Adrenal gland (tissue), 9 donors: ENCODE measurements at regions not wholly inside any gene's neighbourhood (a gene's known extent, or its start where the extent isn't known, plus 50 kb on each side); places are given as distances from the start of the nearest gene placed in this dataset.
A peak's percentile ranks its signal among the peaks of the same experiment; 100 is the strongest.

Experiments used
- DNase-seq, 7 donors: peaks; one replicate each; pipeline ENCODE4 v3.0.0-alpha.2; 2019 to 2020
- H3K27ac ChIP-seq, 5 donors: fragments of 200-600 bp; sonication (generic) in 4 of 5; 1 replicate in 3 of 5; 2 replicates in 2 of 5; pipeline versions ENCODE4 v1.5.1 to v1.8.0; 2016 to 2020; ENCODE audit warnings: mild to moderate bottlenecking in 1 of 5
- H3K27me3 ChIP-seq: fragments of 200-600 bp; 2 replicates; pipeline ENCODE4 v1.8.0; 2021
- H3K36me3 ChIP-seq, 2 donors: fragments of 200-600 bp; replicated peaks in 1 of 2; 1 replicate in 1 of 2; 2 replicates in 1 of 2; pipeline versions ENCODE4 v1.5.1 to v1.8.0; 2018 to 2022
- H3K4me1 ChIP-seq, 2 donors: fragments of 200-600 bp; replicated peaks in 1 of 2; 1 replicate in 1 of 2; 2 replicates in 1 of 2; pipeline versions ENCODE4 v1.5.1 to v1.8.0; 2018 to 2021
- H3K4me3 ChIP-seq, 4 donors: fragments of 200-600 bp; sonication (generic) in 3 of 4; one replicate each; pipeline ENCODE4 v1.5.1; 2016 to 2018
- H3K9me3 ChIP-seq, 3 donors: fragments of 200-600 bp; sonication (generic) in 1 of 3; replicated peaks in 1 of 3; 1 replicate in 2 of 3; 2 replicates in 1 of 3; pipeline versions ENCODE4 v1.5.1 to v1.8.0; 2016 to 2021
- POLR2A ChIP-seq, 2 donors: fragments of 450-650 bp; IDR thresholded peaks; one replicate each; pipeline ENCODE4 v1.6.1; 2017; ENCODE audit warnings: antibody characterized with exemption in 2 of 2, mild to moderate bottlenecking in 2 of 2, moderate library complexity in 1 of 2
- WGBS, 4 donors: extraction: QIAGEN DNeasy Blood & Tissue Kit in 2 of 4; methylation state at CpG; one replicate each; pipeline versions ENCODE4 v1.1.5 to v1.1.7; 2013 to 2017; 5-methylcytosine and 5-hydroxymethylcytosine counted together
- intact Hi-C, 2 donors: fragments of 100-400 bp; cut with DNase I; formaldehyde crosslinking; loops; one replicate each; pipeline versions ENCODE4 v1.14.1 to v1.15.0; 2022 to 2023
- TF ChIP-seq, protein P1 (sequence below), 6 experiments: fragments of 450-650 bp in 4 of 6; fragments of 200-600 bp in 2 of 6; sonication (generic) in 1 of 6; IDR thresholded peaks; 1 replicate in 5 of 6; 2 replicates in 1 of 6; pipeline versions ENCODE4 v1.5.1 to v1.8.0; 2016 to 2021; ENCODE audit warnings: antibody characterized with exemption in 6 of 6, mild to moderate bottlenecking in 2 of 6, moderate library complexity in 1 of 6
- donor health status: healthy with polysubstance abuse.
- donor health status: Bipolar disorder and iron deficiency.
- donor health status: DM: yes; HTN: yes; CAD: no.
- donor health status: DM: no; HTN: no; CAD: no.
- donor health status: DM: no; HTN: no; CAD: no.

DNA sequence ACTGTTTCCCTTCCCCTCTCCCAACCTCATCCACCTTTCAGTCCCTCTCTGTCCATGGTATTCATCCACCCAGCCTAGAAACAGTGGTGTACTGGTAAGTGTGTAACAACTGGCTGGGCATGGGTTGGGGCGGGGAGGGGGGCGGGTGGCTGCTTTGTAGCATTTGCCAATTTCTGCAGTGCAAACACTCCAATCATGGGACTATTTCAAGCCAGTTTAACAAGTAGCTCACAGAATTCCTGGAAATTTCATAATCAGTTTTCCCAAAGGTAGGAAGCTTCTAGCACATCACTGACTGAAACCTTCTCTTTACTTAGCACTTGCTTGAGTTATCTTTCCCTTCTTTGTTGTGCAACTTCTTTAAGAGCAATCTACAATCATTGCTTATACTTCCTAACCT, 100.8 kb upstream of the WASF3 start:
- Histone ChIP-seq H3K4me3 (no peak overlapping the region), H3K27ac (peak overlapping the region in 1 of 5 donors; percentile 15), H3K9me3 (no peaks in the 10 kb centered on the region), H3K36me3 (no peaks in the 10 kb centered on the region), H3K27me3 (no peaks in the 10 kb centered on the region), H3K4me1 (peaks cover 0 to 9% of the 10 kb centered on the region in 2 donors)
- no peak for DNase-seq
- intact Hi-C loops = no loop called here
- WGBS, 4 donors = 75 to 90% (median 78%) methylated on average over 2 of the region's 2 CpGs
- TF ChIP-seq, protein P1, sequence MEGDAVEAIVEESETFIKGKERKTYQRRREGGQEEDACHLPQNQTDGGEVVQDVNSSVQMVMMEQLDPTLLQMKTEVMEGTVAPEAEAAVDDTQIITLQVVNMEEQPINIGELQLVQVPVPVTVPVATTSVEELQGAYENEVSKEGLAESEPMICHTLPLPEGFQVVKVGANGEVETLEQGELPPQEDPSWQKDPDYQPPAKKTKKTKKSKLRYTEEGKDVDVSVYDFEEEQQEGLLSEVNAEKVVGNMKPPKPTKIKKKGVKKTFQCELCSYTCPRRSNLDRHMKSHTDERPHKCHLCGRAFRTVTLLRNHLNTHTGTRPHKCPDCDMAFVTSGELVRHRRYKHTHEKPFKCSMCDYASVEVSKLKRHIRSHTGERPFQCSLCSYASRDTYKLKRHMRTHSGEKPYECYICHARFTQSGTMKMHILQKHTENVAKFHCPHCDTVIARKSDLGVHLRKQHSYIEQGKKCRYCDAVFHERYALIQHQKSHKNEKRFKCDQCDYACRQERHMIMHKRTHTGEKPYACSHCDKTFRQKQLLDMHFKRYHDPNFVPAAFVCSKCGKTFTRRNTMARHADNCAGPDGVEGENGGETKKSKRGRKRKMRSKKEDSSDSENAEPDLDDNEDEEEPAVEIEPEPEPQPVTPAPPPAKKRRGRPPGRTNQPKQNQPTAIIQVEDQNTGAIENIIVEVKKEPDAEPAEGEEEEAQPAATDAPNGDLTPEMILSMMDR (IDR thresholded peaks at IDR 0.05) = no peak
- TF ChIP-seq POLR2A (IDR thresholded peaks at IDR 0.05) = no peak

DNA sequence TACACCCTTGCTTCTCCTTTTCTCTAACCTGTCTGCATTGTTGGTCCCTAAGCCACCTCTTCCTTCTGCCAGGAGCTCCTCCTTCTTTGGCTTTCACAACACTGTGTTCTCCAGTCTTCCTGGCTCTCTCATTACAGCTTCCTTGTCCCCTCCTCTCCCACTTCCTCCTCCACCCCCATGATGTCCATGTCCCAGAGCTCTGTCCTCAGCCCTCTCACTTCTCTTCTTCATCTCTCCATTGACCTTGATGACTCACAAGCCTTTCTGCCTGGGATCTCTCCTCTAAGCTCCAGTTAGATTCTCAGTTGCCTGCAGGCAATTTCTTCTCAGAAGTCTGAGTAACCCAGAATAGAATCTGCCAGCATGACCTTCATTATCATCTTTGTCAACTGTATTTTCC, 100.3 kb upstream of the WASF3 start:
- TF ChIP-seq, protein P1 (IDR thresholded peaks at IDR 0.05) = no peak
- no peak for TF ChIP-seq POLR2A (IDR thresholded peaks at IDR 0.05)
- Histone ChIP-seq H3K9me3 (no peaks in the 10 kb centered on the region), H3K4me3 (no peak overlapping the region), H3K27ac (peak overlapping the region in 1 of 5 donors; percentile 22), H3K36me3 (no peaks in the 10 kb centered on the region), H3K4me1 (peaks cover 0 to 9% of the 10 kb centered on the region in 2 donors), H3K27me3 (no peaks in the 10 kb centered on the region)
- DNase-seq = peak in 2 of 7 donors; percentile 17 to 18
- intact Hi-C loops = no loop called here

DNA sequence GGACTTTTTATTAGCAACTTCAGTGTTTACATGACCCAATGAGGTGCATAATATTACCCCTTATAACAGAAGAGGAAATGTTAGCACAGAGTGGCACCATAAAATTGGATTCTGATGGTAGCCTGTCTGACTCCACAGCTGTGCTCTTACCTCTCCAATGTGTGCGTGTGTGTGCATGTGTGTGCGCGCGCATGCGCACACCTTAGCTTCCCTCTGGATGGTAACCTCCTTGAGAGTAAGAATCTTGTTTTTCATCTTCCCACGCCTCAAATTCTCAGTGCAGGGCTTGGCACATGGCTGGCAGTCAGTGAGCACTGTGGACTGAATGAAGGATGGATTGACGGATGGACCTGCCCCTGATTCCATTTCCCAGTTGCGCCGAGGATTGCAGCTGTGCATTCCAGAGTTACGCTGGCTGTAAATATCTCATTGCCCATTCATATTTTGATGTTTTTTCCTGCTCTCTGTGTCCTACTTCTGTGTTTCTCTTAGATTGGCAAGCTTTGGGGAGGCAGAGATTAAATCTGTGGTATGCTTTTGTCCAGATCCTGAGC, 99.2 kb upstream of the WASF3 start:
- no peak overlapping the region for H3K4me3 ChIP-seq
- H3K4me1 ChIP-seq = peaks cover 0 to 9% of the 10 kb centered on the region in 2 donors
- H3K36me3 ChIP-seq = no peaks in the 10 kb centered on the region
- no peak for DNase-seq
- no peaks in the 10 kb centered on the region for H3K9me3 ChIP-seq
- WGBS, 4 donors = 84 to 90% (median 88%) methylated on average over 10 of the region's 10 CpGs
- intact Hi-C loops = no loop called here
- TF ChIP-seq, protein P1 (IDR thresholded peaks at IDR 0.05) = no peak
- TF ChIP-seq POLR2A (IDR thresholded peaks at IDR 0.05) = no peak
- peak overlapping the region in 1 of 5 donors; percentile 62 for H3K27ac ChIP-seq
- no peaks in the 10 kb centered on the region for H3K27me3 ChIP-seq

DNA sequence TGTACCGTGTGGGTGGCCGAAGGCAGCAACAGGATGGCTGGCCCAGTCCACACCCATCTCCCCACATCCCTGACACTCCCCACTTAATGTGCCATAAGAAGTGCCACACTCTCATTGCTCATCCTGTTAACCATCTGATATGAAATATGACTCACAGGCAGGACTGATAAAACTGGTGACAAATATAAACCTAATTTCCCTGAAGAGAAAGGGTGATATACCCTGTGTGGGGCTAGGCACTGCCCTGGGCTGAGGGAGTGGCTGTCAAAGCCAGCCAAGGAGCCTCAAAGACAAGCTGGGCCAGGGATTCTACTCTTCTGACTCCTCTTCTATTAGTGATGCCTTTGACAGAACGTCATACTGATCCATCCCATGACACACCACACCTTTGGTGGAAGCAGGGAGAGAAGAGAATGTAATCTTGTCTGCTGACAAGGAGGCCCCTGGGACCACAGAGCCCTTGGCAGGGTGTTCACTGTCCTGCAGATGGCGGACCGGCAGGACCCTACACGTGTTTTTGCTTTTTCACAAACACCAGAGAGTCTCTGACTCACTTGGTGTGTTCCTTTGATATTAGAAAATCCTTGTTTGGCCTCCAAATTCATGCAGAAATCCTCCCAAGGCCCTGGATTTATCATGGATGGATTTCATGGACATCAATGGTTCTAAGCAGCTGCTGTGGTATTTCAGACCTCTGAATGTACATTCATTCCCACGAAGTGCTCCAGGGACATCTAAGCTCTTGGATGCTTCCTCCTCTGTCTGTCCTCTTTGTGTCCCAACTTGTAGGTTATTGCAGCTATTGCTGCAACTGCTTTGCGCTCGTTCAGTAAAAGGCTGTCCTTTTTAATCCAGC, 98.0 kb upstream of the WASF3 start:
- H3K27ac ChIP-seq = peak overlapping the region in 2 of 5 donors; percentile 11 to 62
- 59 to 69% (median 61%) methylated on average over 9 of the region's 9 CpGs for WGBS, 4 donors
- DNase-seq = no peak

More for the DNA sequence above, 98.0 kb upstream of the WASF3 start:
- Histone ChIP-seq H3K4me3 (no peak overlapping the region), H3K4me1 (peaks cover 0 to 9% of the 10 kb centered on the region in 2 donors), H3K27me3 (no peaks in the 10 kb centered on the region), H3K36me3 (no peaks in the 10 kb centered on the region), H3K9me3 (no peaks in the 10 kb centered on the region)
- TF ChIP-seq, protein P1 (IDR thresholded peaks at IDR 0.05) = no peak
- TF ChIP-seq POLR2A (IDR thresholded peaks at IDR 0.05) = no peak
- intact Hi-C loops = no loop called here
